Hepatocyte (in vitro differentiated cells): ENCODE measurements at regions not wholly inside any gene's neighbourhood (a gene's known extent, or its start where the extent isn't known, plus 50 kb on each side); places are given as distances from the start of the nearest gene placed in this dataset.

Experiments used
- DNase-seq: peaks from one replicate; pipeline ENCODE4 v3.0.0-alpha.2; 2016; ENCODE audit warnings: low spot score
- H2AFZ ChIP-seq: fragments of 200-600 bp; sonication (generic); 2 replicates; pipeline ENCODE4 v1.6.0; 2016; ENCODE audit warnings: antibody characterized with exemption, mild to moderate bottlenecking
- H3K27ac ChIP-seq: fragments of 200-600 bp; sonication (generic); 2 replicates; pipeline ENCODE4 v1.5.1; 2016; ENCODE audit warnings: mild to moderate bottlenecking
- H3K27me3 ChIP-seq: fragments of 200-600 bp; sonication (generic); 2 replicates; pipeline ENCODE4 v1.6.1; 2016
- H3K36me3 ChIP-seq: fragments of 200-600 bp; sonication (generic); replicated peaks from 2 replicates; pipeline ENCODE4 v1.5.1; 2016; ENCODE audit warnings: low read depth; ENCODE audit not compliant: insufficient read depth
- H3K4me1 ChIP-seq: fragments of 200-600 bp; sonication (generic); 2 replicates; pipeline ENCODE4 v1.5.1; 2016; ENCODE audit warnings: mild to moderate bottlenecking, moderate library complexity; ENCODE audit not compliant: insufficient read depth
- H3K4me2 ChIP-seq: fragments of 200-600 bp; sonication (generic); 2 replicates; pipeline ENCODE4 v1.6.0; 2016
- H3K4me3 ChIP-seq: fragments of 200-600 bp; sonication (generic); 2 replicates; pipeline ENCODE4 v1.5.1; 2016; ENCODE audit warnings: mild to moderate bottlenecking
- H3K79me2 ChIP-seq: fragments of 200-600 bp; sonication (generic); 2 replicates; pipeline ENCODE4 v1.6.0; 2017; ENCODE audit warnings: mild to moderate bottlenecking
- H3K9me2 ChIP-seq: fragments of 200-600 bp; sonication (generic); replicated peaks from 2 replicates; pipeline ENCODE4 v1.6.0; 2017; ENCODE audit warnings: mild to moderate bottlenecking; ENCODE audit not compliant: insufficient read depth
- H3K9me3 ChIP-seq: fragments of 200-600 bp; sonication (generic); 2 replicates; pipeline ENCODE4 v1.5.1; 2016; ENCODE audit warnings: low read depth, mild to moderate bottlenecking
- H4K20me1 ChIP-seq: fragments of 200-600 bp; sonication (generic); 2 replicates; pipeline ENCODE4 v1.6.0; 2016; ENCODE audit warnings: mild to moderate bottlenecking; ENCODE audit not compliant: insufficient read depth, poor library complexity, severe bottlenecking
- CTCF ChIP-seq: fragments of 200-600 bp; sonication (generic); IDR thresholded peaks from 2 replicates; pipeline ENCODE4 v1.5.1; 2016; ENCODE audit warnings: antibody characterized with exemption, mild to moderate bottlenecking; ENCODE audit not compliant: poor library complexity
- EZH2 ChIP-seq: fragments of 200-600 bp; sonication (generic); IDR thresholded peaks from 2 replicates; pipeline ENCODE4 v1.6.1; 2016; ENCODE audit warnings: antibody characterized with exemption, mild to moderate bottlenecking, borderline replicate concordance
- EZH2phosphoT487 ChIP-seq: fragments of 200-600 bp; sonication (generic); IDR thresholded peaks from one replicate; pipeline ENCODE4 v1.6.1; 2018; ENCODE audit warnings: antibody characterized with exemption, mild to moderate bottlenecking, low read depth, moderate library complexity; ENCODE audit not compliant: unreplicated experiment, severe bottlenecking
- WGBS: methylation state at CpG from one replicate; pipeline ENCODE4 v1.1.6; 2016; ENCODE audit warnings: low lambda C conversion rate; ENCODE audit errors: missing lambda C conversion rate; 5-methylcytosine and 5-hydroxymethylcytosine counted together

GRCh38 chr15:77838061-77838460 is 205.3 kb upstream of the LINGO1 start:
- no peaks in the 10 kb centered on the region for H3K36me3 ChIP-seq
- DNase-seq: no peak
- H3K27ac ChIP-seq: no peak overlapping the region
- H3K79me2 ChIP-seq: no peaks in the 10 kb centered on the region
- H3K9me2 ChIP-seq: no peaks in the 10 kb centered on the region
- H3K4me2 ChIP-seq: no peak overlapping the region
- TF ChIP-seq CTCF (no peak), EZH2phosphoT487 (no peak), EZH2 (no peak)
- H2AFZ ChIP-seq: no peak overlapping the region
- no peaks in the 10 kb centered on the region for H4K20me1 ChIP-seq
- H3K4me3 ChIP-seq: no peak overlapping the region
- no peaks in the 10 kb centered on the region for H3K27me3 ChIP-seq
- H3K9me3 ChIP-seq: no peaks in the 10 kb centered on the region
- H3K4me1 ChIP-seq: no peaks in the 10 kb centered on the region
- WGBS: 92% methylated on average over 10 of the region's 10 CpGs

- Histone ChIP-seq H3K79me2 (no peaks in the 10 kb centered on the region), H3K9me2 (no peaks in the 10 kb centered on the region), H4K20me1 (no peaks in the 10 kb centered on the region), H3K27ac (no peak overlapping the region), H2AFZ (no peak overlapping the region), H3K4me1 (no peaks in the 10 kb centered on the region), H3K27me3 (no peaks in the 10 kb centered on the region), H3K9me3 (no peaks in the 10 kb centered on the region), H3K4me3 (no peak overlapping the region), H3K36me3 (no peaks in the 10 kb centered on the region), H3K4me2 (no peak overlapping the region)
- TF ChIP-seq EZH2phosphoT487 (no peak), CTCF (no peak), EZH2 (no peak)
- no peak for DNase-seq
- 90% methylated on average over 6 of the region's 6 CpGs for WGBS
These were observed 204.9 kb upstream of the LINGO1 start for GRCh38 chr15:77837649-77838025.

GRCh38 chr15:77836906-77837648 is 204.4 kb upstream of the LINGO1 start:
- WGBS: 70% methylated on average over 12 of the region's 12 CpGs
- TF ChIP-seq EZH2phosphoT487: no peak
- no peak for TF ChIP-seq CTCF
- TF ChIP-seq EZH2: no peak
- H3K36me3 ChIP-seq: no peaks in the 10 kb centered on the region
- no peaks in the 10 kb centered on the region for H3K9me3 ChIP-seq
- no peak overlapping the region for H3K4me3 ChIP-seq
- no peak overlapping the region for H3K4me2 ChIP-seq
- DNase-seq: no peak
- H3K27ac ChIP-seq: no peak overlapping the region
- no peaks in the 10 kb centered on the region for H4K20me1 ChIP-seq
- H3K79me2 ChIP-seq: no peaks in the 10 kb centered on the region
- no peaks in the 10 kb centered on the region for H3K4me1 ChIP-seq
- no peaks in the 10 kb centered on the region for H3K27me3 ChIP-seq
- H3K9me2 ChIP-seq: no peaks in the 10 kb centered on the region
- H2AFZ ChIP-seq: no peak overlapping the region
